Neural cell (in vitro differentiated cells): ENCODE measurements at regions not wholly inside any gene's neighbourhood (a gene's known extent, or its start where the extent isn't known, plus 50 kb on each side); places are given as distances from the start of the nearest gene placed in this dataset.

ENCODE experiments used
- H2AFZ ChIP-seq: fragments of 200-600, 300-800 bp; sonication (generic), shearing (Covaris generic); 2 replicates; pipeline ENCODE4 v1.6.0; 2014; ENCODE audit warnings: low read depth, mild to moderate bottlenecking, antibody characterized with exemption, low read length, moderate library complexity
- H3F3A ChIP-seq: fragments of 200-600 bp; shearing (Covaris generic); 2 replicates; pipeline ENCODE4 v1.6.1; 2016; ENCODE audit warnings: mild to moderate bottlenecking, moderate library complexity, mixed read lengths, antibody characterized with exemption, low read length; ENCODE audit not compliant: insufficient read depth, poor library complexity, severe bottlenecking
- H3K27ac ChIP-seq: fragments of 200-600, 300-800 bp; sonication (generic), shearing (Covaris generic); 2 replicates; pipeline ENCODE4 v1.5.1; 2014; ENCODE audit warnings: mild to moderate bottlenecking, low read length, moderate library complexity
- H3K27me3 ChIP-seq: fragments of 300-800, 200-600 bp; sonication (generic), shearing (Covaris generic); 2 replicates; pipeline ENCODE4 v1.6.0; 2014; ENCODE audit warnings: mild to moderate bottlenecking, low read depth, low read length, moderate library complexity; ENCODE audit not compliant: insufficient read depth
- H3K36me3 ChIP-seq: fragments of 300-800, 200-600 bp; sonication (generic), shearing (Covaris generic); 2 replicates; pipeline ENCODE4 v1.5.1; 2014; ENCODE audit warnings: mild to moderate bottlenecking, antibody characterized with exemption, low read length, moderate library complexity; ENCODE audit not compliant: insufficient read depth
- H3K4me2 ChIP-seq: fragments of 300-800, 200-600 bp; sonication (generic), shearing (Covaris generic); 2 replicates; pipeline ENCODE4 v1.6.0; 2014; ENCODE audit warnings: mild to moderate bottlenecking, low read length
- H3K4me3 ChIP-seq: fragments of 300-800, 200-600 bp; sonication (generic), shearing (Covaris generic); 2 replicates; pipeline ENCODE4 v1.5.1; 2014; ENCODE audit warnings: mild to moderate bottlenecking, low read length, moderate library complexity
- H3K79me2 ChIP-seq: fragments of 200-600 bp; shearing (Covaris generic); replicated peaks from 2 replicates; pipeline ENCODE4 v1.6.0; 2014; ENCODE audit warnings: mild to moderate bottlenecking, low read length, moderate library complexity; ENCODE audit not compliant: insufficient read depth
- H3K9ac ChIP-seq: fragments of 300-800, 200-600 bp; sonication (generic), shearing (Covaris generic); 2 replicates; pipeline ENCODE4 v1.6.1; 2016; ENCODE audit warnings: mild to moderate bottlenecking, low read length, mixed read lengths
- H3K9me2 ChIP-seq: fragments of 200-600 bp; shearing (Covaris generic); 2 replicates; pipeline ENCODE4 v1.6.1; 2016; ENCODE audit warnings: mild to moderate bottlenecking, low read length, mixed read lengths; ENCODE audit not compliant: insufficient read depth
- H3K9me3 ChIP-seq: fragments of 200-600, 300-800 bp; sonication (generic), shearing (Covaris generic); 2 replicates; pipeline ENCODE4 v1.6.1; 2016; ENCODE audit warnings: mild to moderate bottlenecking, mixed run types, low read length, moderate library complexity, mixed read lengths
- H4K20me1 ChIP-seq: fragments of 200-600 bp; shearing (Covaris generic); 2 replicates; pipeline ENCODE4 v1.6.1; 2016; ENCODE audit warnings: mild to moderate bottlenecking, mixed run types; ENCODE audit not compliant: insufficient read depth
- EP300 ChIP-seq: fragments of 450-650 bp; conservative IDR thresholded peaks from 2 replicates; pipeline ENCODE4 v1.6.1; 2014; ENCODE audit warnings: antibody characterized with exemption, mild to moderate bottlenecking, moderate library complexity; ENCODE audit not compliant: poor library complexity, severe bottlenecking
- EZH2 ChIP-seq: fragments of 200-600, 300-800 bp; shearing (Covaris generic), sonication (generic); IDR thresholded peaks from 2 replicates; pipeline ENCODE4 v1.6.1; 2014; ENCODE audit warnings: antibody characterized with exemption, low read length, borderline replicate concordance, mild to moderate bottlenecking; ENCODE audit not compliant: insufficient read depth, poor library complexity, severe bottlenecking
- MXI1 ChIP-seq: fragments of 450-650 bp; conservative IDR thresholded peaks from 2 replicates; pipeline ENCODE4 v1.6.1; 2014; ENCODE audit warnings: antibody characterized with exemption, mild to moderate bottlenecking; ENCODE audit not compliant: poor library complexity, severe bottlenecking
- POLR2AphosphoS5 ChIP-seq: IDR thresholded peaks from 2 replicates; pipeline ENCODE4 v1.6.1; 2012
- RAD21 ChIP-seq: fragments of 450-650 bp; conservative IDR thresholded peaks from 2 replicates; pipeline ENCODE4 v1.6.1; 2014; ENCODE audit warnings: antibody characterized with exemption, mild to moderate bottlenecking, moderate library complexity
- SMC3 ChIP-seq: fragments of 450-650 bp; conservative IDR thresholded peaks from 2 replicates; pipeline ENCODE4 v1.6.1; 2014; ENCODE audit warnings: antibody characterized with exemption, mild to moderate bottlenecking, moderate library complexity; ENCODE audit not compliant: poor library complexity
- TAF1 ChIP-seq: IDR thresholded peaks from 2 replicates; pipeline ENCODE4 v1.6.1; 2012; ENCODE audit warnings: low read depth
- TF ChIP-seq, protein P1 (sequence below): IDR thresholded peaks from 2 replicates; pipeline ENCODE4 v1.6.1; 2012; ENCODE audit warnings: borderline replicate concordance
- TF ChIP-seq, protein P2 (sequence below): fragments of 450-650 bp; IDR thresholded peaks from 2 replicates; pipeline ENCODE4 v1.5.1; 2014; ENCODE audit warnings: antibody characterized with exemption, mild to moderate bottlenecking, moderate library complexity; ENCODE audit not compliant: poor library complexity, severe bottlenecking

DNA sequence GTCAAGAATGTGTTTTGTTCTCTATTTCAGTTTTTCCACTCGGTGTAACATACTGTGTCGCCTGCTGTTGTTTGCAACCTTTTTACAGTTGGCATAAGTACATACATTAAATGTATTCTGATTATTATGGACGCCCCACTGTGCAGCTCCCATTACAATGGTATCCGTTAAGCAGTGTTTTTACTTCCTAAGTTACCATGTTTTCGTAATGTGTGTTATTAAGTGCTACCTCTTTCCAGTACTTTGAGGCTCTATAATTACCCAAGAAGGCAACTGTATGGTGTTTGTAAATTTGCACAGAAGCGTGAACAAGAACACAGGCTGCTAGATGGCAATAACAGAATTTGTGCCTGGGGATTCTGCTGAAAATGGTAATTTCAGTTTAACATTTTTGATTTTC lies 568.0 kb upstream of the MARCKS start:
- H3K4me2 ChIP-seq, result no peak overlapping the region
- H3K36me3 ChIP-seq, result no peaks in the 10 kb centered on the region
- H2AFZ ChIP-seq, result no peak overlapping the region
- no peaks in the 10 kb centered on the region for H3K27me3 ChIP-seq
- H3K4me3 ChIP-seq, result no peak overlapping the region
- no peaks in the 10 kb centered on the region for H3K9me2 ChIP-seq
- H4K20me1 ChIP-seq, result no peaks in the 10 kb centered on the region
- H3K27ac ChIP-seq, result no peak overlapping the region
- no peaks in the 10 kb centered on the region for H3K79me2 ChIP-seq
- no peaks in the 10 kb centered on the region for H3F3A ChIP-seq
- no peaks in the 10 kb centered on the region for H3K9me3 ChIP-seq
- TF ChIP-seq SMC3, result no peak
- TF ChIP-seq, protein P1, sequence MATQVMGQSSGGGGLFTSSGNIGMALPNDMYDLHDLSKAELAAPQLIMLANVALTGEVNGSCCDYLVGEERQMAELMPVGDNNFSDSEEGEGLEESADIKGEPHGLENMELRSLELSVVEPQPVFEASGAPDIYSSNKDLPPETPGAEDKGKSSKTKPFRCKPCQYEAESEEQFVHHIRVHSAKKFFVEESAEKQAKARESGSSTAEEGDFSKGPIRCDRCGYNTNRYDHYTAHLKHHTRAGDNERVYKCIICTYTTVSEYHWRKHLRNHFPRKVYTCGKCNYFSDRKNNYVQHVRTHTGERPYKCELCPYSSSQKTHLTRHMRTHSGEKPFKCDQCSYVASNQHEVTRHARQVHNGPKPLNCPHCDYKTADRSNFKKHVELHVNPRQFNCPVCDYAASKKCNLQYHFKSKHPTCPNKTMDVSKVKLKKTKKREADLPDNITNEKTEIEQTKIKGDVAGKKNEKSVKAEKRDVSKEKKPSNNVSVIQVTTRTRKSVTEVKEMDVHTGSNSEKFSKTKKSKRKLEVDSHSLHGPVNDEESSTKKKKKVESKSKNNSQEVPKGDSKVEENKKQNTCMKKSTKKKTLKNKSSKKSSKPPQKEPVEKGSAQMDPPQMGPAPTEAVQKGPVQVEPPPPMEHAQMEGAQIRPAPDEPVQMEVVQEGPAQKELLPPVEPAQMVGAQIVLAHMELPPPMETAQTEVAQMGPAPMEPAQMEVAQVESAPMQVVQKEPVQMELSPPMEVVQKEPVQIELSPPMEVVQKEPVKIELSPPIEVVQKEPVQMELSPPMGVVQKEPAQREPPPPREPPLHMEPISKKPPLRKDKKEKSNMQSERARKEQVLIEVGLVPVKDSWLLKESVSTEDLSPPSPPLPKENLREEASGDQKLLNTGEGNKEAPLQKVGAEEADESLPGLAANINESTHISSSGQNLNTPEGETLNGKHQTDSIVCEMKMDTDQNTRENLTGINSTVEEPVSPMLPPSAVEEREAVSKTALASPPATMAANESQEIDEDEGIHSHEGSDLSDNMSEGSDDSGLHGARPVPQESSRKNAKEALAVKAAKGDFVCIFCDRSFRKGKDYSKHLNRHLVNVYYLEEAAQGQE, result no peak
- TF ChIP-seq EP300, result no peak
- TF ChIP-seq RAD21, result no peak
- no peak for TF ChIP-seq EZH2
- TF ChIP-seq POLR2AphosphoS5, result no peak
- TF ChIP-seq MXI1, result no peak
- TF ChIP-seq TAF1, result no peak
- TF ChIP-seq, protein P2, sequence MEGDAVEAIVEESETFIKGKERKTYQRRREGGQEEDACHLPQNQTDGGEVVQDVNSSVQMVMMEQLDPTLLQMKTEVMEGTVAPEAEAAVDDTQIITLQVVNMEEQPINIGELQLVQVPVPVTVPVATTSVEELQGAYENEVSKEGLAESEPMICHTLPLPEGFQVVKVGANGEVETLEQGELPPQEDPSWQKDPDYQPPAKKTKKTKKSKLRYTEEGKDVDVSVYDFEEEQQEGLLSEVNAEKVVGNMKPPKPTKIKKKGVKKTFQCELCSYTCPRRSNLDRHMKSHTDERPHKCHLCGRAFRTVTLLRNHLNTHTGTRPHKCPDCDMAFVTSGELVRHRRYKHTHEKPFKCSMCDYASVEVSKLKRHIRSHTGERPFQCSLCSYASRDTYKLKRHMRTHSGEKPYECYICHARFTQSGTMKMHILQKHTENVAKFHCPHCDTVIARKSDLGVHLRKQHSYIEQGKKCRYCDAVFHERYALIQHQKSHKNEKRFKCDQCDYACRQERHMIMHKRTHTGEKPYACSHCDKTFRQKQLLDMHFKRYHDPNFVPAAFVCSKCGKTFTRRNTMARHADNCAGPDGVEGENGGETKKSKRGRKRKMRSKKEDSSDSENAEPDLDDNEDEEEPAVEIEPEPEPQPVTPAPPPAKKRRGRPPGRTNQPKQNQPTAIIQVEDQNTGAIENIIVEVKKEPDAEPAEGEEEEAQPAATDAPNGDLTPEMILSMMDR, result no peak
- H3K9ac ChIP-seq, result no peak overlapping the region

DNA sequence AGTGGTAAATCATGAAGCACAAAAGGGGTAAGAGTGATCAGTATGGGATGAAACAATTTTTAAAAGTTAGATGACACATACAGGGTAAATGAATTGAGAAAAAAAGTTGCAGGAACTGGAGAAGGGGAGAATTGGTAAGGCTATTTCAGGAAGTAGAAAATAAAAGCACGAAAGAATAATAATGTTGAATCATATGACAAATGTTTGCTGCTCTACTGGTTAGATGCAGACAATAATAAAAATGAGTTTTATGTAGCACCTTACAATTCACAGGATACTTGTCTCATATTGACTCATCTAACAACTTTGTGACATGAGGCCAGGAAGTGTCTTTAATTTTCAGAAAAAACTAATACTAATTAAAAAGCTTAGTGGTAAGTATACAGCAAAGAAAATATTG lies 566.5 kb upstream of the MARCKS start:
- TF ChIP-seq MXI1 (no peak), SMC3 (no peak), EZH2 (no peak), TAF1 (no peak), POLR2AphosphoS5 (no peak), EP300 (no peak)
- TF ChIP-seq, protein P2, result no peak
- TF ChIP-seq, protein P1, result no peak
- Histone ChIP-seq H3K27me3 (no peaks in the 10 kb centered on the region), H3K79me2 (no peaks in the 10 kb centered on the region), H3K9me3 (no peaks in the 10 kb centered on the region), H3K9ac (no peak overlapping the region), H2AFZ (no peak overlapping the region), H3K4me2 (no peak overlapping the region), H3K27ac (peak overlapping the region; percentile 38), H3K9me2 (no peaks in the 10 kb centered on the region), H3K36me3 (no peaks in the 10 kb centered on the region), H3F3A (no peaks in the 10 kb centered on the region), H3K4me3 (no peak overlapping the region), H4K20me1 (no peaks in the 10 kb centered on the region)
